H54 (cell line): ENCODE measurements at regions not wholly inside any gene's neighbourhood (a gene's known extent, or its start where the extent isn't known, plus 50 kb on each side); places are given as distances from the start of the nearest gene placed in this dataset.
"Not testable (repeated sequence)": the region's sequence is repeated elsewhere in the genome, so short reads cannot be mapped to it uniquely, and the experiment has no call there.

Experiments used
- DNase-seq: peaks from one replicate; pipeline ENCODE4 v3.0.0; 2011; ENCODE audit warnings: low spot score, mixed read lengths; ENCODE audit not compliant: insufficient read length
- FAIRE-seq: peaks from 3 replicates; lab custom pipeline; 2011; peaks lifted over from hg19 to GRCh38; lab: Jason Lieb, UNC
- POLR2A ChIP-seq: IDR thresholded peaks from 2 replicates; pipeline ENCODE4 v1.6.1; 2011; ENCODE audit warnings: low read depth, mild to moderate bottlenecking, low read length

DNA sequence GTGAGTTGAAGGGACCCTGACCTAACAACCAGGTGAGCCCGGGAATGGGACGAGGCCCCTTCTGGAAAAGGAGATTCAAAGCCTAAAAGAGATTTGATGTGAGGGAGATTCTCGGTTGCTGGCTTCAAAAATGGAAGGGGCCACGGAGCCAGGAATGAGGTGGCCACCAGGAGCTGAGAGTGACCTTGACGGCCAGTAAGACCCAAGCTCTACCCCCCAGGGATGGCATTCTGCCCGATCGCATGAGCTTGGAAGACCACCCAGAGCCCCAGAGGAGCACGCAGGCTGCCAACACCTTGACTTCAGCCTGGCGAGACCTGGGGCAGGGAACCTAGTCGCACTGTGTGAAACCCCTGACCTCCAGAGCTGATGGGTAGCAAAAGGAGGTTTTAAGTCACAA lies 163.9 kb downstream of the BMP7 start:
- no peak for DNase-seq
- no peak for FAIRE-seq
- no peak for TF ChIP-seq POLR2A

DNA sequence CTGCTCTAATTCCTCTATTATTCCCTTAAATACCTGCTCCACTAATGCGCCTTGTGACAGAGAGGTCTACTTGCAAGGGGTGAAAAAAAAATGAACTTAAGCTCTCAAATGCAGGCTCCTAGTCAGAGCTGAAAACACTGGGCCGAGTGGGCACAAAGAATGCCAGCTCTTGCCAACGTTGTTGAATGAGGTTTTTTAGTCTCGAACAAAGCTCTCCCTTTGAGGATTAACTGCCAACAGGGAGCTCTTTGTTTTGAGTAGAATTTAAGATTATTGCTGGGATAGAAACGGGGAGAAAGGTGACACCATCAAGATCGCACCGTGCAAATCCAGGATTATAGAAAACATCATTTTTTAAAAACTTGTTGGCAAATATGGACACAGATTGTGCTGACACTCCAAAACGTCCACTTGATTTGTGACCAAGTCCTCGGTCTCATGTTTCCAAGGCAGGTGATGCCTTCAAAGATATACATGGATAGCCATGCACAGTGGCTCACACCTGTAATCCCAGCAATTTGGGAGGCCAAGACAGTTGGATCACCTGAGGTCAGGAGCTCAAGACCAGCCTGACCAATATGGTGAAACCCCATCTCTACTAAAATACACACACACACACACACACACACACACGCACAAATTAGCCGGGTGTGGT lies 163.2 kb downstream of the BMP7 start:
- DNase-seq (no peak), FAIRE-seq (no peak)
- no peak for TF ChIP-seq POLR2A

DNA sequence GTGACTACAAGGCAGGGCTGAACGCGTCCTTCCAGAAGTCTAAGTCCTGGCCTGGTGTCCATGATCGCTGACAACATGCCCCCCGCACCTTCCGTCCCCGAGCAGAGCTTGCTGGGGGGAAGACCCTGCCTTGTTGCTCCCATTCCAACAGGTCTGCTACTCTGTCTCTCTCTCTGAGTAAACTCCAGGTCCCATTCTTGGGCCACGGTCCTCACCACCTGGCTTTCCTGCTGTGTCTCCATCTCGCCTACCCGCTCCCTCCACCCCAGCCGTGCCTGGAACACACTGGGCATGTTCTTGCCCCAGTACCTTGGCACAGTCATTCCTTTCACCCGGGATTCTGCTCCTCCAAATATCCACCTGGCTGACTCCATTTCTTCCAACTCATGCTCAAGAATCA lies 162.3 kb downstream of the BMP7 start:
- DNase-seq, result no peak
- FAIRE-seq, result no peak

DNA sequence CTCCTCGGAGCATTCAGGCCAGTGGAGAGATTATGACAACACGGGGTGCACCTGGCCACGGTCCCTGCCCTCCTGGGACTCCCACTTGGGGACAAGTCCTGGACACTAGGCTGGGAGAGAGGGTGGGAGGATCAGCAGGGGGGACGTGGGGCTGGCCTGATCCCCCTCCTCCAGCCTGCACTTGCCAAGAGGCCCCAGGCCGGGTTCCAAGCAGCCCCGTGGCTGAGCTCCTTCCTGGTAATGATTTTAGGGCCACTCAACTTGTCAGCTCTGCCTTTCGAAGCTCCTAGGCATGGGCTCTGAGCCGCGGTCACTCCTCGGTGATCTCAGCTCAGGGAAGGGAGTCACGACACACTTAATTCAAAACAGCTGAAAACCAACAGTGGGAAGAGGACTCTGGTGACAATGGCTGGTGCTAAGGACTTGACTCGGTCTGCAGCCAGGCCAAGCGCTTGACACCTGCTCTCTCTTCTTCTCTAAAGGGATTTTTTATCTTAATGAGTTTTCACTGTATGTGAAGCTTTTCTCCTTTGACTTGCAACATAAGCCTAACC lies 161.7 kb downstream of the BMP7 start:
- DNase-seq (no peak), FAIRE-seq (no peak)
- TF ChIP-seq POLR2A, result no peak

More for the DNA sequence above, 162.3 kb downstream of the BMP7 start:
- TF ChIP-seq POLR2A, result no peak

DNA sequence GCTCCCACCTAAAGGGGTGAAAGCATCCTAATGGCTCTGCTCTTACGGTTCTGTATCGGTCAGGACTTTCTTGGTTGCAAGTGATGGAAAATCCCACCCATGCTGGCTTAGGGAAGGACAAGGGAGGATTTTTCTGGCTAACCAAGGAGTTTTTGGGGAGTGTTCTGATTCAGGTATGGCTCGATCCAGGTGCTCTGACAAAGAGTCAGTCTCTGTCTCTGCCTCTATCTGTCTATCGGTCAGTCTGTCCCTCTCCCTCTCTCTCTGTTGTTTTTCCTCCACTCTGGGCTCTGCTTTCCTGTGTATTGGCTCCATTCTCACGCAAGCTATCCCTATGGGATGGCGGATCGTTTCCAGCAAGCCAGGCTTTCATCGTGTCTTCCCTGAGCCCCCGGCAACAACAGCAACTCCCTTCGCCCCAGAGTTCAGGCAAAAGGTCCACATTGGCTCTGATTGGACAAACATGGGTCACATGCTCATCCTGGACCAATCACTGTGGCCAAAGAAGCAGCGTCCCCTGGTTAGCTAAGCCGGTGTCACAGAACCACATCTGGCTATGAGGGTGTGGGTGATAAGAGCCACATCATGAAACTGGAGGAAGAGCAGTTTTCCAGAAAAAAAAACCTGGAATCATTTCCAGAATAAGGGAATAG lies 160.3 kb downstream of the BMP7 start:
- no peak for TF ChIP-seq POLR2A
- no peak for DNase-seq
- no peak for FAIRE-seq

DNA sequence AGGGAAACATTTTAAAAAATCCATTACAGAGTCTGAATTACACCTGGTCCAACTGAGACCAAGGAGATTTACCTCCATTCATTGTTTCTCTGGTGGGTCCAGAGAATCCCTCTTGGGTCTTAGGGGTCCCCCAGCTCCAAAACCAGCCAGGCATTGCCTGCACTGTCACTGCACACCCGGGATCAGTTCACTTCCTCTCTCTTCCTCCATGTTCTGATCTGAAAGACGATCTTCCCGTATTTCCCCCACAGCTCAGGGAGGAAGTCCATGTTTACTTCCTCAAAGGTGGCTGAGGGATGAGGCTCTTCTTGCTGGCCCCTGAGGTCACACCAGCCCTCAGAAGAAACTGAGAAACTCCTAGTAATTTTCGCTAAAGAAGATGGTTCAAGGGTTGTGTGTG lies 159.7 kb downstream of the BMP7 start:
- FAIRE-seq (no peak), DNase-seq (no peak)
- no peak for TF ChIP-seq POLR2A

DNA sequence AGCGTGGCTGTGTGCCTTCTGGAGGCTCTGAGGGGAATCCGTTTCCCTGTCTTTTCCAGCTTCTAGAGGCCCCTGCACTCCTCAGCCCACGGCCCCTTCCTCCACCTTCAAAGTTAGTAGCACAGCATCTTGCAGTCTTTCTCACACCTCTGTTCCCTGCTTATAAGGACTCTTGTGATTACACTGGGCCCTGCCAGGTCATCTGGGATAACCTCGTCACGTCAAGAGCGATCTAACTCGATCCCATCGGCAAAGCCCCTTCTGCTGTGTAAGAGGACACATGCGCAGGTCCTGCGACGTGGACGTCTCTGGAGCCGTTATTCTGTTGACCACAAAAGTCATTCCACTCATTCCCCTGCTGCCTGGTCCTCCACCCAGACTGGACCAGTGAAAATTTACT lies 159.2 kb downstream of the BMP7 start:
- no peak for TF ChIP-seq POLR2A
- FAIRE-seq, result no peak
- no peak for DNase-seq

DNA sequence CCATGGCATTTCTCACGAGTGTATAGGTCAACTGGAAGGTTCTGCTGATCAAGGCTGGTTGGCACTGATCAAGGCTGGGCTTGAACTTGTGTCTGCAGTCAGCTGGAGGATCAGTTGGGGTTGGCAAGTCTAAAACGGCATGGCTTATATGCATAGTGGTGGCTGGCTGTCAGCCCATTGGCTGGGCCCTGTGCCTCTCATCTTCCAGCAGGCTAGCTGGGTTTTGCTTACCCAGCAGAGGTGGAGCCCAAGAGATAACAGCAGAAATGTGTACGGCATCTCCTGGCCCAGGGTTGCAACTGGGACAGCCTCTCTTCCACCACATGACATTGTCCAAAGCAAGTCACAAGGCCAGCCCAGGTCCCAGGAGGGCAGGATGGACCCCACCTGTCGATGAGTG lies 158.2 kb downstream of the BMP7 start:
- FAIRE-seq (no peak), DNase-seq (no peak)
- no peak for TF ChIP-seq POLR2A

DNA sequence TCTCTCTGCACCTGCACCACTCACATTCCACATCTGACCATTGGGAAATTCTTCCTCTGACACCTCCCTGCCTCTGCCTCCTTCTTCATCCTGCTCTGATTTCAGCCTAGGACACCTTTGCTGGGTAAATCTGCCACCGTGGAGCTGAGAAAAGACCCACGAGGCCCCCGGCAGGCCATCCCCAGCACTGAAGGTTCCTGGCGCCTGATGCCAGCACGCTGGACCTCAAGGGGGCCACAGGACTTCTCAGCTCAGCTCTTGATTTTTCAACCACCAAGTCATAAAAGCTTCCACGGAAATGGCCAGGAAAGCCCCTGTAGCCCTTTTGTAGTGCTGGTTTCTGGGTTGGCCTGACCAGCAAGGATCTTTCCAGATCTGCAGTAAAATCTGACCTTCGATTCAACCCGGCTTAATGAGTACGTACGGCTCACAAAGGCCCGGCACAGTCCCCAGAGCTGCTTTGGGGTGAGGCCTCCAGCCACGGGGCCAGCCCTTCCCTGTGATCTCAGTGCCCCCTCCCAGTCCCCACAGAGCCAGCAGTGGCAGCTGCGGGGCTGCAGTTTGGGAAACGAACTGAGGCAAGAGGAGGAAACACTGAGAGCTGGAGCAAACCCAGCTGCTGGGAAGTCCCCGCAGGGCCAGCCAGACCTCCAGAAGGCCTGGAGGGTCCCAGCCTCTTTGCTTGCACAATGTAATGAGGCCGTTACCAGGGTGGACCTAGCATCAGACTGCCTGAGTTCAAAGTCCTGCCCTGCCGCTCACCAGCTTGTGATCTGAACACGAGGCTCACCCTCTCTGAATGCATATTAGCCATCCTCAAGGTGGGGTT lies 157.5 kb downstream of the BMP7 start:
- no peak for DNase-seq
- TF ChIP-seq POLR2A, result no peak
- no peak for FAIRE-seq

DNA sequence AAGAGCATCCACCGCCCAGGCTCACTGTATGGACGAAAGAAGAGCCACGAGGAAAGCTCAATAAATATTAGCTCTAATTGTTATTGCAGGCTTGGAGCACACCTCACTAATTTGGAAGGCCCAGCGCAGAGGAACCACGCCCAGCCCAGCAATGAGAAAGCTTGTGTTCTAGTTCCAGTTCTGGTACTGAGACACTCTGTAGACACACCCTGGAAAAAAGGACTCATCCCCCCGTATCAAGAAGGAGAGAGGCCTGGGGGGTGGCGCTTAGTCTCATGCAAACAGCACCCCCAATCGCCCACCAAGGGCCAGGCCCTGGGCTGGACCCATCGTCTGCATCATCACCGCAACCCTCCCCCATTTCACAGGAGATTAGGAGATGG lies 156.9 kb downstream of the BMP7 start:
- DNase-seq (no peak), FAIRE-seq (no peak)
- TF ChIP-seq POLR2A, result no peak

DNA sequence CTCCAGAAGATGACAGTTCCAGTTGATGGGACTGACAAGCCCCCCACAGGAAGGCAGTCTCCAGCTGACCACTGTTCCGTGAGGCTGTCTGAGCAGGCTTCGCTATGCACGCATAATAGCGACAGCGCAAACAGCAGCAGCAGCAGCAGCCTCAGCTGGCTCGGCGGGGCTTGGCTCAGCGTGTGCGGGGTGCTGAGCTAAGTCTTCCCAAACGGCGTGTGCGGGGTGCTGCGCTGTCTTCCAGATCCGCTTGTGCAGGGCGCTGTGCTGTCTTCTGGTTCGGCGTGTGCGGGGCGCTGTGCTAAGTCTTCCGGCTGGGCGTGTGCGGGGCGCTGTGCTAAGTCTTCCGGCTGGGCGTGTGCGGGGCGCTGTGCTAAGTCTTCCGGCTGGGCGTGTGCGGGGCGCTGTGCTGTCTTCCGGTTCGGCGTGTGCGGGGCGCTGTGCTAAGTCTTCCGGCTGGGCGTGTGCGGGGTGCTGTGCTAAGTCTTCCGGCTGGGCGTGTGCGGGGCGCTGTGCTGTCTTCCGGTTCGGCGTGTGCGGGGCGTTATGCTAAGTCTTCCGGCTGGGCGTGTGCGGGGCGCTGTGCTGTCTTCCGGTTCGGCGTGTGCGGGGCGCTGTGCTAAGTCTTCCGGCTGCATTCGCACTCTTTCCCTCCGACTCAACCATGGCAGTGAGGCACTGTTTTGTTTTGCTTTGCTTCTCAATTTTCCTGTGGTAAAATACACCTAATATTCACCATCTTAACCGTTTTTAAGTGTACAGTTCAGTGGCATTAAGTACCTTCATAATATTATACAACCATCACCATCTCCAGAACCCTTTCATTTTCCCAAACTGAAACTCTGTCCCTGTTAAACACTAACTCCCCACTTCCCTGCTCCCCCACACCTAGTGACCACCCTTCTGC lies 156.1 kb downstream of the BMP7 start:
- FAIRE-seq, DNase-seq: not testable (repeated sequence)

DNA sequence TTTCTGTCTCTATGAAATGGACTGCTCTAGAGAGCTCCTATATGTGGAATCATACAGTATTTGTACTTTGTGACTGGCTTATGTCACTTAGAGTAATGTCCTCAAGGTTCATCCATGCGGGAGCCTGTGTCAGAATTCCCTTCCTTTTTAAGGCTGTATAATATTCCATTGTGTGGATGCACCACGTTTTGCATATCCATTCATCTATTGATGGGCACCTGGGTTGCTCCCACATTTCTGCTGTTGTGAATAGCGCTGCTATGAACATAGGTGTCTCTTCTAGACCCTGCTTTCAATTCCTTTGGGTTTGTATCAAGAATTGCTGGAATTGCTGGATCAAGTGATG lies 155.4 kb downstream of the BMP7 start:
- no peak for TF ChIP-seq POLR2A

DNA sequence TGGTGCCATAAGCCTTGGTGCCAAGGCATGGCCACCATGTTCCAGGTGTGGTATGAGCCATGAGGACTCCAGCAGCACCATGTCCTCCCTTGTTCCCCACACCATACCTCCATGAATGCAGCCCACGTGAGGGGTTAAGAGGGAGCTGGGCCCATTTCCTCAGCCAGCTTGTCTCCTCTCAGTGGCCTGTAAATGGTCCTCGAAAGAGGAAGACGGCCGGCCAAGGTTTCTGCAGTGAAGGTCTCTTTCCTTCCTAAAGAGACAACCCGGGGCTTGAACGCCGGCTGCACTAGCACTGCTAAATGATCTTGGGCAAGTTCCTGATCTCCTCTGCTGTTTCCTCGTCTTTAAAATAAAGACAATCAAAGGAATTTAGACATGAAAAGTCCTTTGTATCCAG lies 154.0 kb downstream of the BMP7 start:
- TF ChIP-seq POLR2A, result no peak
- FAIRE-seq, result no peak

More for the DNA sequence above, 155.4 kb downstream of the BMP7 start:
- no peak for DNase-seq
- FAIRE-seq, result no peak

More for the DNA sequence above, 154.0 kb downstream of the BMP7 start:
- no peak for DNase-seq
